Kidney (tissue), 13 donors: ENCODE measurements at regions not wholly inside any gene's neighbourhood (a gene's known extent, or its start where the extent isn't known, plus 50 kb on each side); places are given as distances from the start of the nearest gene placed in this dataset.

Experiments used
- DNase-seq, 5 donors: peaks; one replicate each; pipeline ENCODE4 v3.0.0-alpha.2; 2013 to 2020
- FAIRE-seq: peaks from 2 replicates; lab custom pipeline; 2012; peaks lifted over from hg19 to GRCh38; lab: Jason Lieb, UNC
- H3K27ac ChIP-seq, 2 donors: one replicate each; pipeline ENCODE4 v1.7.0; 2013; ENCODE audit warnings: low read depth in 2 of 2, low read length in 2 of 2, inconsistent platforms in 1 of 2
- H3K27me3 ChIP-seq: one replicate; pipeline ENCODE4 v1.7.1; 2013; ENCODE audit warnings: low read length, inconsistent platforms; ENCODE audit not compliant: control insufficient read depth, insufficient read depth
- H3K36me3 ChIP-seq, 3 donors: one replicate each; pipeline versions ENCODE4 v1.7.0 to v1.7.1; 2013; ENCODE audit warnings: low read length in 3 of 3, control low read depth in 1 of 3, inconsistent platforms in 1 of 3; ENCODE audit not compliant: insufficient read depth in 3 of 3, control insufficient read depth in 2 of 3
- H3K4me1 ChIP-seq, 3 donors: one replicate each; pipeline versions ENCODE4 v1.7.0 to v1.7.1; 2013; ENCODE audit warnings: low read length in 3 of 3, inconsistent platforms in 1 of 3, low read depth in 1 of 3; ENCODE audit not compliant: control insufficient read depth in 2 of 3, insufficient read depth in 2 of 3
- H3K4me3 ChIP-seq, 3 donors: one replicate each; pipeline versions ENCODE4 v1.7.0 to v1.8.1; 2013; ENCODE audit warnings: low read length in 3 of 3, control low read depth in 1 of 3, inconsistent platforms in 1 of 3
- H3K9ac ChIP-seq, 3 donors: one replicate each; pipeline versions ENCODE4 v1.7.0 to v1.7.1; 2013; ENCODE audit warnings: low read length in 3 of 3, control low read depth in 1 of 3, inconsistent platforms in 1 of 3
- H3K9me3 ChIP-seq, 3 donors: one replicate each; pipeline versions ENCODE4 v1.7.0 to v1.7.1; 2013; ENCODE audit warnings: low read length in 3 of 3, control low read depth in 1 of 3, inconsistent platforms in 1 of 3; ENCODE audit not compliant: control insufficient read depth in 2 of 3, insufficient read depth in 1 of 3
- CTCF ChIP-seq: IDR thresholded peaks from 3 replicates; pipeline ENCODE4 v1.5.1; 2012; ENCODE audit warnings: mild to moderate bottlenecking, moderate library complexity, borderline replicate concordance; ENCODE audit not compliant: insufficient read depth; ENCODE audit errors: extremely low read depth
- intact Hi-C: fragments of 100-400 bp; cut with DNase I; formaldehyde crosslinking; loops from one replicate; pipeline ENCODE4 v1.11.1; 2022
- donor health status: control.
- donor health status: control.
- donor health status: control.
- donor health status: control.
- donor health status: control.
- donor health status: DM: yes; HTN: yes; CAD: no.
- donor health status: Normal renal cell carcinoma (clear cell type).

GRCh38 chrX:121975671-121976070 lies 928.3 kb downstream of the GLUD2 start:
- Histone ChIP-seq H3K4me3 (no peak overlapping the region), H3K27ac (no peak overlapping the region), H3K9ac (no peak overlapping the region), H3K4me1 (no peaks in the 10 kb centered on the region), H3K27me3 (no peaks in the 10 kb centered on the region), H3K9me3 (no peaks in the 10 kb centered on the region), H3K36me3 (no peaks in the 10 kb centered on the region)
- no peak for DNase-seq
- intact Hi-C loops, result no loop called here
- no peak for TF ChIP-seq CTCF
- FAIRE-seq, result no peak

GRCh38 chrX:121987163-121987562 lies 939.8 kb downstream of the GLUD2 start:
- H3K9ac ChIP-seq, result no peak overlapping the region
- H3K4me3 ChIP-seq, result no peak overlapping the region
- H3K27ac ChIP-seq, result no peak overlapping the region
- FAIRE-seq, result no peak
- no peaks in the 10 kb centered on the region for H3K9me3 ChIP-seq
- intact Hi-C loops, result no loop called here
- no peak for DNase-seq
- no peaks in the 10 kb centered on the region for H3K4me1 ChIP-seq
- H3K36me3 ChIP-seq, result no peaks in the 10 kb centered on the region
- no peaks in the 10 kb centered on the region for H3K27me3 ChIP-seq
- no peak for TF ChIP-seq CTCF

- Histone ChIP-seq H3K27me3 (no peaks in the 10 kb centered on the region), H3K9me3 (no peaks in the 10 kb centered on the region), H3K4me3 (no peak overlapping the region), H3K4me1 (no peaks in the 10 kb centered on the region), H3K27ac (no peak overlapping the region), H3K36me3 (no peaks in the 10 kb centered on the region), H3K9ac (no peak overlapping the region)
- no peak for TF ChIP-seq CTCF
- DNase-seq (no peak), FAIRE-seq (no peak)
- intact Hi-C loops, result no loop called here
These were observed 940.4 kb downstream of the GLUD2 start for GRCh38 chrX:121987835-121988234.

- intact Hi-C loops, result no loop called here
- no peaks in the 10 kb centered on the region for H3K27me3 ChIP-seq
- H3K4me1 ChIP-seq, result no peaks in the 10 kb centered on the region
- no peak for TF ChIP-seq CTCF
- peak in 1 of 5 donors; percentile 45 for DNase-seq
- H3K4me3 ChIP-seq, result no peak overlapping the region
- H3K36me3 ChIP-seq, result no peaks in the 10 kb centered on the region
- no peaks in the 10 kb centered on the region for H3K9me3 ChIP-seq
- no peak overlapping the region for H3K9ac ChIP-seq
- no peak for FAIRE-seq
- H3K27ac ChIP-seq, result no peak overlapping the region
These were observed 956.7 kb downstream of the GLUD2 start for GRCh38 chrX:122004127-122004526.
